Dedifferentiated amniotic fluid mesenchymal stem cell (primary cell): ENCODE measurements at regions not wholly inside any gene's neighbourhood (a gene's known extent, or its start where the extent isn't known, plus 50 kb on each side); places are given as distances from the start of the nearest gene placed in this dataset.
A peak's percentile ranks its signal among the peaks of the same experiment; 100 is the strongest.

Experiments
- DNase-seq: peaks from one replicate; pipeline ENCODE4 v3.0.0-alpha.2; 2016; ENCODE audit errors: extremely low spot score

DNA sequence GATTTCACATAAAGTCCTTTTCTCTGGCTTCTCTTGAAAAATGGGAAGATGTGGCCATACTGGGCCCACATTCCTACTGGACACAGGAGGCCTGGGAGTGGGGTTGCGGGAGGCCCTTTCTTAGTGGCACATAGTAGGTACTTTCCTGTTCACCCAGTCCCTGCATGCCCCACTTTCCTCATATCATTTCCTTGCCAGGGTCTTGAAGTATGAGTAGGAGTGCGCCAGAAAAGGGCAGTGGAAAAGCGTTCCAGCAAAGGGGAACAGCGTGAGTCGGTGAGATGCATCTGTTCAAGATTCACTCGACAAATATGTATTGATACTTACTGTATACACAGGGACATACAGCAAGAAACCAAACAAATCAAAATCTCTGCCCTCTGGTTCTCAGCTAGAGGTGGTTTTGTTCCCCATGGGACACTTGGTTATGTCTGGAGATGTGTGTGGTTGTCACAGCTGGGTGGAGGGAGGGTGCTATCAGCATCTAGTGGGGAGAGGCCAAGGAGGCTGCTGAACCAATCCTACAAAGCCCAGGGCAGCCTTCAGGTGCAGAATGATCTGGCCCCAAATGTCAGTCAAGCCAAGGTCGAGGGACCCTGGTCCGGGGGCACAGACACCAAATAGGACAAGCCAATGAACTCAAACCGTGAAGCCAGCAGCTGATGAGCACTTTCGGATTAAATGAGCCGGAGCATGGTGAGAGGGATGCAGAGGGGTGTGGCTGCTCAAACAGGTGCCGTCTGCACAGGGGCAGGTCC, 151.4 kb downstream of the CEBPB start:
- DNase-seq, result no peak

DNA sequence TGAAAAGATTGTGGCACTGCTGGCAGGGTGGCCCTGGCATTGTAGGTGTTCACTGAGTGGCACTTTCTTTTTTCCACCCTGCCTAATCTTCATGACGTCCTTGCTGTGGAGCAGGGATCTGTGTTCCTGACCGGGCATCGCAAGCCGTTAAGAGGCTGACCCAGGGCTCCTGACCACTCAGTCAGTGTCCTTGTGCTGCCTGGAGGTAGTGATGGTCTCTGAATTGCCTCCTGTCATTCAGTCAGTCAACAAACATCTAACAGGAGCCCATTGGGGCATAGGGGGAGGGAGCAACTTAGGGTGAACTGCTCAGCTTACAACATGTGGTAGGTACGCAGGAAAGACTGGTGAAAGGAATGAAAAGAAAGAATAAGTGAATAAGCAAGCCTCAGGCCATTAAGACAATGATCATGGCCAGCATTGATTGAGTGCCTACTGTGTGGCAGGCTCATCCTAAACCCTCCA, 152.0 kb downstream of the CEBPB start:
- no peak for DNase-seq

DNA sequence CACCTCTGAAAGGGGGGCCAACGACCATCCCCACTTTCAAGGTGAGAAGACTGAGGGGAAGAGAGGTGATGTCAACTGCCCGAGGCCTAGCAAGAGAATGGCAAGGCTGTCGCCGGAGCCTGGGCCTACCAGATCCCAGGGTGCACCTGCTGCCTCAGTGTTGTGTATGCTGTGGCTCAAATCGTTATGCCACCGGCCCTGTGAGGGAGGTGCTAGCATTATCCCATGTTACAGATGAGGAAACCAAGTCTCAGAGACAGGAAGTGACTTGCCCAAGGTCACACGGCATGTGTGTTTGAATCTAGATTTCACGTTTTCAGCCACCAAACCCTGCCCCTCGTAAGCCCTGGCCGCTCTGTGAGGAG, 152.5 kb downstream of the CEBPB start:
- DNase-seq, result no peak

- no peak for DNase-seq
Observed at GRCh38 chr20:50343490-50344179, 153.0 kb downstream of the CEBPB start.

DNA sequence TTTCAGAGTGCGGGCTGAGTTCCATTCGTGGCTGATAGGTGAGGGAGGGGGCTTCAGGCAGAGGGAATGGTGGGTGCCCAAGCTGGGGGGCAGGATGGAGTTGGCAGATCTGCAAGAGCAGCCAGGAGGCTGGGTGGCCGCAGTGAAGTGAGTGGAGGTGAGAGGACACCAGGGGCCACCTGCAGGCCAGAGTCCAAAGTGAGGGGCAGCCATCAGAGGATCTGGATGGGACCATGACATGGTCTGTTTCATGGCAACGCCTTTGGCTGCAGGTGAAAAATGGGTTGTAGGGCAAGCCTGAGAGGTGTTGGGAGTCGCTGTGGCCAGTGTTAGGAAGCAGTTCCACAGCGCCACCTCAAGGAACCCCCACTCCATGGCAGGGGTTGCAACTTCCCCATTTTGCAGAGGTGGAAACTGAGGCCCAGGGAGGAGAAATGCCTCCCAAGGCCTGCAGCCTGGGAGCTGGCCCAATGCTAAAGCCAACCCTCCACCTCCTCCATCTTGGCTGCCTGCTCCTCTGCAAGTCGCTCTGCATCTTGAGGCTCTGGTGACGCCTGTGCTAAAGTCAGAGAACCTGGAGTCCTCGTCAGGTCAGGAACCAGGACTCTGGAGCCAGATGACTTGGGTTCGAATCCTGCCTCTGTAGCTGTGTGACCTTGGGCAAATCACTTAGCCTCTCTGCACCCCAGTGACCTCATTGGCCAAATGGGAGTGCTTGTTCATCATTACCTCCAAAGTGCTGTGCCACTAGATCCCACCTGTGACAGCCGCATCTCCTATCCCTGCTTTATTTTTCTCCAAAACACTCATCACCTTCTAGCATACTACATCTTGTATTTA, 153.8 kb downstream of the CEBPB start:
- DNase-seq, result no peak

DNA sequence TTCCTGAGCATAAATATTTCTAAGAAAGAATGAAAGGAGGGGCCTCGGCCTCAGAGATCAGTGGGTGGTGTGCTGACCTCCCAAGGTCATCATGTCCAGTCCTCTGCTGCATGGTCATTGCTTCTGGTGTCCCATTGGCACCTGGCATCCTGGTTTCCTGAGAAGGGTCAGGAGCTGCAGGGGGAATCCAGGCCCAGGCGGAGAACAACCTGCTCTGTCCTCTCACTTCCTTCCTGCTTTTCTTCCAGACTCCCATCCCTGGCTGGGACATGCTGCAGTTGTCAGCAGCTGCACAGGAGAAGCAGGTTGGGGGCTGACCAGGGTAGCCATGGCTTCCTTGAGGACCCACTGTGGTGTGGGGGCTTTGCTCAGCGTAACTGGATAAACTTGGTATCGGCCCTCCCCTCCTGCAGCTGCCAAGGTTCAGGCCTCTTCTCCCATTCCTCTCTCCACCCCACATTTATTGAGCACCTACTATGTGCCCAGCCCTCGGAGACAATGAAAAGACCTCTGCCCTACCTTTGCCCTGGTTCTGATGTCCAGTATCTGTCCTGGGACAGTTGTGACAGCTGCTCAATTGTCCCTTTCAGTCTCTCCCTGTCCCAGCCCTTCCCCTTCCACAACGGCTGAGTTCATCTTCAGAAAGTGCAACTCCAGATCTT, 155.2 kb downstream of the CEBPB start:
- DNase-seq, result no peak

- peak; percentile 82 for DNase-seq
Observed at GRCh38 chr20:50346374-50347283, 156.0 kb downstream of the CEBPB start.

DNA sequence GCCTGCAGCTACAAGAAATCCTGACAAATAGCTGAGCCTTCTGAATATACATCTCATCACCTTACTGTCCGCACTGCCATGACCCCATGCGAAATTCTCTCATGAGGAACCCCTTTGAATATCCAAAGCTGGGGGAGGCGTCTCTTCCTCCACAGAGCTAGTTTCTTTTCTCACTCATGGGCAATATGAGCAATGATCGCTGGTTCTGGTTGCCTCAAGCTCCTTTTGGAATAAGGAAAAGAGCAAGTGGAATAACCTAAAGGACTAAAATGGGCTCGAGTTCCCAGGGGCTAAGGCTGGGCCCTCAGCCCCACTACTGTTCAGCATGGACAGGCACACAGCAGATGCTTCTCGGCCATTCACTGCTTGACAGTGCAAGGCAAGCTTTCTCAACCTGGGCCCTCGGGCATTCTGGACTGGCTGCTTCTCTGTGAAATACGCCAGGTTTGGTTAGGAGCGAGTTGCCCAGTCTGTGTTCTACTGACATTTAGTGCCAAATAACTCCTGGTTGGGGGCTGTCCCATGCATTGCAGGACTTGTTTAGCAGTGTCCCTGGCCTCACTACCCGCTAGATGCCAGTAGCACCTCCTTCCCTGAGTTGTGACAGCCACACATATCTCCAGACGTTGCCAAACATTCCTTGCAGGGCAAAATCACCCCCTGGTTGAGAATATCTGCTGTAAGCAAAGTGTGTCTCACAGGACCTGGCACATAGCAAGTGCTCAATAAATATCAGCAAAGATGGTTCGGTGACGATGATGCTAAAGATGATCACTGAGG, 156.8 kb downstream of the CEBPB start:
- no peak for DNase-seq

- DNase-seq, result no peak
Observed at GRCh38 chr20:50348096-50348495, 157.5 kb downstream of the CEBPB start.

DNA sequence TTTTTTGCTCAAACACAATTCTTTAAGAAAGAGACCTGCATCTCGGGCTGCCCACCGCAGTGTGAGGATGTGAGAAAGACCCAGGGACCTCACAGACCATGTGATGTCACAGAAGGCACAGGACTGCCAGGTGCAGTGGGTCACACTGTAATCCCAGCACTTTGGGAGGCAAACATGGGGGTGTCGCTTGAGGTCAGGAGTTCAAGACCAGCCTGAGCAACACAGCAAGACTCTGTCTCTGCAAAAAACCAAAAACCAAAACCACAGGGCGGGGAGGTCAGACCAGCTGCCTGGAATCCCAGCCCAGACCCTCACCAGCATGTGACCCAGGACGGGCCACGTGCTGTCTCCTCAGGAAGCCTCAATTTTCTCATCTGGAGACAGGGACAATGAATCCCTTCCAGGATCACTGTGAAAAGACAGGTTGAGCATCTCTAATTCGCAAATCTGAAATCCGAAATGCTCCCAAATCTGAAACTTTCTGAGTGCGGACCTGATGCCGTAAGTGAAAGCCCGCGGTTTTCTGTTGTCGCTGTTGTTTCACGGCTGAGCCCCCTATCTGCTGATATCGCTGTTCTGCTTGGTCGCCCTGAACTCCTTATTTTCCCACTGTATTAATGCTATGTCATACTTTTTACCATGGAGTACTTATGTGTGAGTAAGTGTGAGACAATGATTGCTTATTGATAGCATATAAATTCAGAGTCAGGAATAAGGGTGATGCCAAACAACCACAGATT, 159.5 kb upstream of the PTPN1 start:
- no peak for DNase-seq

DNA sequence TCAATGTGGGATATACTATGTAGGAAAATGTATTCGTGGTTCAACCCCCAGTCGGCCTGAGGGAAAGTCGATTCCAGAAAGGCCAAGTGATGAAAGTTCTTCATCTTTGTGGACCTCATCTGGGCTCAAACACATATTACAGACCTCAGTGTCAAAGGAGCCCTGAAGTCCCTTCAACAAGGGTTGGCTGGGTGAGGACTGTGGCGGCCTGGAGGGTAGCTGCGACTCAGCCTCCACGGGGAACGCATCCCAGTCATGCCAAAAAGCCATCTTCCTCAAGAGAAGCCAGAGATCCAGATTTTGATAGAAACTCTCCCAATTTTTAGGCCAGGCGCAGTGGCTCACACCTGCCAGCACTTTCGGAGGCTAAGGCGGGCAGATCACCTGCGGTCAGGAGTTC, 158.6 kb upstream of the PTPN1 start:
- DNase-seq, result no peak

DNA sequence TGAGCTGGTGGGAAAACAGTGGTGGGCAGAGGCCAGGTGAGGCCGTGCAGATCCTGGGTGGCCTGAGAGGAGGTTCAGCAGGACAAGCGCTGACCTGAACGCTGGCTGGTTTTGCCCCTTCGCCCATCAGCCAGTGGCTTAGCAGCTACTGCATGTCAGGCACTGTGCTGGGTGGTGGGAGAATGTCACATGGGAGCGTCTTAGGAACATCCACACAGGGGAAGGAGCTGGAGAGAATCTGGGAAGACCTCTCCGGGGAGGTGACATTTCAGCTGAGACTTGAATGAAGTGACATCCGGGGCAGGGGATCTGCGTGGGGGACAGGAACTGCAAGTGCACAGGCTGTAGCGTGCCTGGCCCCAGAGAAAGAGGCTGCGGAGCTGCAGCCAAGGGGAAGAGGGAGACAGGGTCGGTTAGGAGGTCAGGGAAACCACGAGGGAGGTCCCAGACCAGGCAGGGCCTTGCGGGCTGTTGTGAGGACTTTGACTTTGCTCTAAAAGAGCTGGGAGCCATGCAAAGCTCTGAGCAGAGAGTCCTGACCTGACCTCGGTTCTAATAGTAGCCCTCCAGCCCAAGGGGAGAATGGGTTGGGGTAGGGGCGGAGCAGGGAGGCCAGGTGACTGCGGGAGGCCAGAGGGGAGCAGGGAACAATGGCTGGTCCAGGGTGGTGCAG, 156.8 kb upstream of the PTPN1 start:
- no peak for DNase-seq

DNA sequence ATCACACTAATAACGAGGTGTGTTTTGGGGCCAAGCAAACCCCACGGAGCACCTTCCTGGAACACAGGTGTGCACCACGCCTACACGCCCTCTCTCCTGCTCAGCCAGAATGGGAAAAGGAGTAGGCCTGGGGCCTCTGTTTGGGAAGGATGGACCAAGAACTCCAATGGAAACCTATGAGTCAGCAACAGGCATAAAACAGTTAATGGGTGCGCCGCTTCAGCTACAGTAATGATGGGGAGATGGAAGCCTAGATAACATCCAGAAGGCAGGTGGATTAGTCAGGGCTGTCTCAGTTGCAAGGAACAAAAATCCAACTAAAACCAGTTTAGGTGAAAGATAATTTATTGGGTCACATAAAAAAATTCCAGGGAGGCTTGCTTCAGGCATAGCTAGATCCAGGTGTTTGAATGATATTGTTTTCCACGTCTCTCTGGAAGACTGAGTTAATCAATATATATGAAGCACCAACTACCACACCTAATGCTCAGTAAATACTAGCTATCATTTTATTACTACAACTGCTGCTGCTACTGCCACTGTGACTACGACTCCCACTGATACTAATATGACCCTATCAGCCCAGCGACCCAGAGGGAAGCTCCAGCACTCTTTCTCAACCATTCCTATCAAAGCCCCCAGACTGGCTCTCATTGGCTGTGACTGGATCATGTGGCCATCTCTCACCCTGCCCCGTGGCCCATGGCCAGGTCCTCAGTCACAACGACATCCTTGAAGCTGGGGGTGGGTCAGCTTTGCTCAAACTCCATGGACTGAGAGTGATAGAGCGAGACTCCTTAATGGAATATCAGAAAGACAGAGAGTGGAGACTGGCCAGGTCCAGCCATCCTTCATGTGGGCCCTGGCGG, 155.2 kb upstream of the PTPN1 start:
- no peak for DNase-seq

DNA sequence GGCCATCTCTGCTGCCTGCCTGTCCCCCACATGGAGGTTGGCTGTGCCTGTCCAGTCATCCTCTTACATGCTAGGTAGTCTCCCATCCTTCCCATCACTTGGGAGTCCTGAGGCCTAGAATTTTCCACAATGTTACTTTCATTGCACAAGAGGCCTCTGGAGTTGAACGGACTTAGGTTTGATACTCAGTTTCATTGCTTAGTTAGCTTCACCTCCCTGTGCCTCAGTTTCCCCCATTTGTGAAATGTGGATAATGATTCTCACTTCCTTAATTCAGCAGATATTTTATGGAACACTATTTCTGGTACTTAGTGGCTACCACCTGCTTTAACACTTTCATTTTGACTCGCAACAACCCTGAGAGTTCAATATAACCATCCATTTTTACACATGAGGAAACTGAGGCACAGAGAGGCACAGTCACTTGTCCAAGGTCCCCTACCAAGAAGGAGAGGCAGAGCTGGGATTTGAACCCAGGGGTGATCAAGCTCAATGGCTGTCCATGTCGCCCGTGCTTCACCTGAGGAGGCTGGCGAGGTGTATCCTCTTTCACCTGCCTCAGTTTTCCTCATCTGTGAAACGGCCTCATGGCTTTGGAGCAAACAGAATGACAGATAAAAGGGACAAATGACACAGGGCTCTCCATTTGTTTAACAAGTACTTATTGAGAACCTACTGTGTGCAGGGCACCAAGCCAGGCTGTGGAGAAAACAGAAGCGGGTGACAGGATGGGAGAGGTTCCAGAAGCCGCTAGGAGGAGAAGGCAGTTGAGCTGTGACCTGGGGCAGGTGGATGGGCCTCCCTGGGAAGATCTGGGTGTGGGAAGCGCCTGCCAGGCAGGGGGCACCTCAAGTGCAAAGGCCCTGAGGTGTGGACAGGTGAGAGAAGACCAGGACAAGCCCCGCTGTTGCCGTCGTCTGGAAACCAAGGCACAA, 154.3 kb upstream of the PTPN1 start:
- no peak for DNase-seq

DNA sequence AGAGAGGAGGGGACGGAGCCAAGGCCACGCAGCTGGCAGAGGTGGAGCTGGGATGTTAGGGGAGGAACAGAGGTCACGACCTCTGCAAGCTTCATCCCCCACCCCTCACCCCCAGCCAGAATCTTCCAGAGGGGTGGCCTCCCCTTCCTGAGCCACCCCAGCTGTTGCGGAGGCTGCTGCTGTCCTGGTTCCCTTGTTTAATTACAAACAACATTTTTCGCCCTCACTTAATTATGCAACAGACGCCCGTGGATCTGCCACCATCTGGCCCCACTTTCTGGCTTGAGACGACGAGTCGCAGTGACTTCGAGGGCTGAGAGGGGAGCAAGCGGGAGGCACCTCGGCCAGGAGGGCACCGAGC, 153.7 kb upstream of the PTPN1 start:
- no peak for DNase-seq

DNA sequence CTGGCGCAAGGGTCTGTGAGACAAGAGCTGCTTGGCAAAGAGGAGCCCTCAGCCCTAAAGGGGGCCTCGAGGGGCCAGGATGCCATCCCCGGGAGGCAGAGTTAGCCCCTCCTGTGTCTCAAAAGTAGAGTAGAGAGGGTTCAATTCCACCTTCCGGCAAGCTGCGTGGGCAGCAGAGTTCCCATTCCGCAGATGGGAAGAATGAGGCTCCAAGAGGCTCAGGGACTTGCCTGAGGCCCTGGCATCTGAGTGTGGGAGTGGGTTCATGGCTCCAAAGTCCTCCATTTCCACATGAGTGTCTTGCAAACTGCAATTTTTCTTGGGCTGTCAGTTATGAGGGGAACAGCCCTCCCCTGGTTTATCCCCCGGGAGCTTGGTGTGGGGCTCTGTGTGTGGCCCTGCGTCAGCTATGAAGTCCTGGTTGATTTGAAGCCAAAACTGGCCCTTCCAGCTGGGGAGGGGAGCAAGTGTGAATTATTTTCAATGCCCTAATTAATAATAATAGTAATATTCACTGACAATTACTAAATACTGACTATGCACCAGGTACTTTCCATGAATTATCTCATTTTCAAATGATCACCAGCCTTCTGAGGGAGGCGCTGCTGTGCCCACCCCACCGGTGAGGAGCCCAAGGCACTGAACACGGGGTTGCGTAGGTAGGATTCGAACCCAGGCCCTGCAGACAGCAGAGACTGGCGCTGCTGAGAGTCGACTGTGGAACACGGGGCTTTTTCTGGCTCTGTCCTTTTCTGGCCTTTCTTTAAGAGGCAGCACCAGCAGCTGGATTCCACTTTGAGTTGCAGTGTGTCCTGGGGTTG, 153.0 kb upstream of the PTPN1 start:
- no peak for DNase-seq
